ENCODE measurements at regions not wholly inside any gene's neighbourhood (a gene's known extent, or its start where the extent isn't known, plus 50 kb on each side); places are given as distances from the start of the nearest gene placed in this dataset.

DNA sequence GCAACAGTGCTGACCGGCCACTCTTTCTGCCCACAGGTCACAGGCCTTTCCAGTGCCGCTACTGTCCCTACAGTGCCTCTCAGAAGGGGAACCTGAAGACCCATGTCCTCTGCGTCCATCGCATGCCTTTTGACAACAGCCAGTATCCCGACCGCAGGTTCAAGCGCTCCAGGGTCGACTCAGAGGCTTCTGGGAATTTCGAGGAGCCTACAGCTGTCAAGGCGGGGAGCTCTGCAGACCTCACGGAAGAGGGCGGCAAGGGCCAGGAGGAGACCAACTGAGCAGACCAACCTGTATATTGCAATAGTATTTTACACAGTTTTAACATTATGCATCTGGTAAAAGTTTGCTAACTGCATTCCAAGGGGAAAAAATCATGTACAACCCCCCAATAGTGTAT lies 338.5 kb downstream of the ZNF536 start:
- TF ChIP-seq, protein P1, sequence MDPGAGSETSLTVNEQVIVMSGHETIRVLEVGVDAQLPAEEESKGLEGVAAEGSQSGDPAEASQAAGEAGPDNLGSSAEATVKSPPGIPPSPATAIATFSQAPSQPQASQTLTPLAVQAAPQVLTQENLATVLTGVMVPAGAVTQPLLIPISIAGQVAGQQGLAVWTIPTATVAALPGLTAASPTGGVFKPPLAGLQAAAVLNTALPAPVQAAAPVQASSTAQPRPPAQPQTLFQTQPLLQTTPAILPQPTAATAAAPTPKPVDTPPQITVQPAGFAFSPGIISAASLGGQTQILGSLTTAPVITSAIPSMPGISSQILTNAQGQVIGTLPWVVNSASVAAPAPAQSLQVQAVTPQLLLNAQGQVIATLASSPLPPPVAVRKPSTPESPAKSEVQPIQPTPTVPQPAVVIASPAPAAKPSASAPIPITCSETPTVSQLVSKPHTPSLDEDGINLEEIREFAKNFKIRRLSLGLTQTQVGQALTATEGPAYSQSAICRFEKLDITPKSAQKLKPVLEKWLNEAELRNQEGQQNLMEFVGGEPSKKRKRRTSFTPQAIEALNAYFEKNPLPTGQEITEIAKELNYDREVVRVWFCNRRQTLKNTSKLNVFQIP (CRISPR knock-in tag; IDR thresholded peaks at IDR 0.05; ENCODE audit: borderline replicate concordance, low read depth): no peak
- TF ChIP-seq BACH2 (CRISPR knock-in tag; IDR thresholded peaks at IDR 0.05; ENCODE audit: borderline replicate concordance): no peak
- no peak for TF ChIP-seq CSDC2 (CRISPR knock-in tag; IDR thresholded peaks at IDR 0.05)
- TF ChIP-seq TOX (CRISPR knock-in tag; IDR thresholded peaks at IDR 0.05; ENCODE audit: borderline replicate concordance): no peak
- TF ChIP-seq, protein P2, sequence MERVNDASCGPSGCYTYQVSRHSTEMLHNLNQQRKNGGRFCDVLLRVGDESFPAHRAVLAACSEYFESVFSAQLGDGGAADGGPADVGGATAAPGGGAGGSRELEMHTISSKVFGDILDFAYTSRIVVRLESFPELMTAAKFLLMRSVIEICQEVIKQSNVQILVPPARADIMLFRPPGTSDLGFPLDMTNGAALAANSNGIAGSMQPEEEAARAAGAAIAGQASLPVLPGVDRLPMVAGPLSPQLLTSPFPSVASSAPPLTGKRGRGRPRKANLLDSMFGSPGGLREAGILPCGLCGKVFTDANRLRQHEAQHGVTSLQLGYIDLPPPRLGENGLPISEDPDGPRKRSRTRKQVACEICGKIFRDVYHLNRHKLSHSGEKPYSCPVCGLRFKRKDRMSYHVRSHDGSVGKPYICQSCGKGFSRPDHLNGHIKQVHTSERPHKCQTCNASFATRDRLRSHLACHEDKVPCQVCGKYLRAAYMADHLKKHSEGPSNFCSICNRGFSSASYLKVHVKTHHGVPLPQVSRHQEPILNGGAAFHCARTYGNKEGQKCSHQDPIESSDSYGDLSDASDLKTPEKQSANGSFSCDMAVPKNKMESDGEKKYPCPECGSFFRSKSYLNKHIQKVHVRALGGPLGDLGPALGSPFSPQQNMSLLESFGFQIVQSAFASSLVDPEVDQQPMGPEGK (CRISPR knock-in tag; IDR thresholded peaks at IDR 0.05; ENCODE audit: borderline replicate concordance): no peak
- no peak for TF ChIP-seq RARB (CRISPR knock-in tag; IDR thresholded peaks at IDR 0.05)
- TF ChIP-seq CSRNP3 (CRISPR knock-in tag; IDR thresholded peaks at IDR 0.05): no peak
- no peak for TF ChIP-seq ZNF70 (CRISPR knock-in tag; IDR thresholded peaks at IDR 0.05)
- no peak for TF ChIP-seq CREB5 (CRISPR knock-in tag; IDR thresholded peaks at IDR 0.05; ENCODE audit: low read depth)
- no peak for TF ChIP-seq ZNF8 (CRISPR knock-in tag; IDR thresholded peaks at IDR 0.05)
- TF ChIP-seq, protein P3, sequence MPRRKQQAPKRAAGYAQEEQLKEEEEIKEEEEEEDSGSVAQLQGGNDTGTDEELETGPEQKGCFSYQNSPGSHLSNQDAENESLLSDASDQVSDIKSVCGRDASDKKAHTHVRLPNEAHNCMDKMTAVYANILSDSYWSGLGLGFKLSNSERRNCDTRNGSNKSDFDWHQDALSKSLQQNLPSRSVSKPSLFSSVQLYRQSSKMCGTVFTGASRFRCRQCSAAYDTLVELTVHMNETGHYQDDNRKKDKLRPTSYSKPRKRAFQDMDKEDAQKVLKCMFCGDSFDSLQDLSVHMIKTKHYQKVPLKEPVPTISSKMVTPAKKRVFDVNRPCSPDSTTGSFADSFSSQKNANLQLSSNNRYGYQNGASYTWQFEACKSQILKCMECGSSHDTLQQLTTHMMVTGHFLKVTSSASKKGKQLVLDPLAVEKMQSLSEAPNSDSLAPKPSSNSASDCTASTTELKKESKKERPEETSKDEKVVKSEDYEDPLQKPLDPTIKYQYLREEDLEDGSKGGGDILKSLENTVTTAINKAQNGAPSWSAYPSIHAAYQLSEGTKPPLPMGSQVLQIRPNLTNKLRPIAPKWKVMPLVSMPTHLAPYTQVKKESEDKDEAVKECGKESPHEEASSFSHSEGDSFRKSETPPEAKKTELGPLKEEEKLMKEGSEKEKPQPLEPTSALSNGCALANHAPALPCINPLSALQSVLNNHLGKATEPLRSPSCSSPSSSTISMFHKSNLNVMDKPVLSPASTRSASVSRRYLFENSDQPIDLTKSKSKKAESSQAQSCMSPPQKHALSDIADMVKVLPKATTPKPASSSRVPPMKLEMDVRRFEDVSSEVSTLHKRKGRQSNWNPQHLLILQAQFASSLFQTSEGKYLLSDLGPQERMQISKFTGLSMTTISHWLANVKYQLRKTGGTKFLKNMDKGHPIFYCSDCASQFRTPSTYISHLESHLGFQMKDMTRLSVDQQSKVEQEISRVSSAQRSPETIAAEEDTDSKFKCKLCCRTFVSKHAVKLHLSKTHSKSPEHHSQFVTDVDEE (CRISPR knock-in tag; IDR thresholded peaks at IDR 0.05): no peak
- TF ChIP-seq OSR1 (CRISPR knock-in tag; IDR thresholded peaks at IDR 0.05): no peak
- TF ChIP-seq ISL1 (CRISPR knock-in tag; IDR thresholded peaks at IDR 0.05): no peak
- no peak for TF ChIP-seq GLIS3 (CRISPR knock-in tag; IDR thresholded peaks at IDR 0.05)

All from SK-N-SH treated with all-trans-retinoic acid at 6 μM for 48 hours (cell line).